Ramos (cell line): ENCODE measurements at regions not wholly inside any gene's neighbourhood (a gene's known extent, or its start where the extent isn't known, plus 50 kb on each side); places are given as distances from the start of the nearest gene placed in this dataset.

ENCODE experiments used
- in situ Hi-C: fragments of 300-500 bp; cut with MboI; formaldehyde crosslinking; loops from one replicate; pipeline ENCODE4 v1.14.3; 2022; ENCODE audit warnings: low sequenced_read_pairs; ENCODE audit not compliant: unreplicated experiment

DNA sequence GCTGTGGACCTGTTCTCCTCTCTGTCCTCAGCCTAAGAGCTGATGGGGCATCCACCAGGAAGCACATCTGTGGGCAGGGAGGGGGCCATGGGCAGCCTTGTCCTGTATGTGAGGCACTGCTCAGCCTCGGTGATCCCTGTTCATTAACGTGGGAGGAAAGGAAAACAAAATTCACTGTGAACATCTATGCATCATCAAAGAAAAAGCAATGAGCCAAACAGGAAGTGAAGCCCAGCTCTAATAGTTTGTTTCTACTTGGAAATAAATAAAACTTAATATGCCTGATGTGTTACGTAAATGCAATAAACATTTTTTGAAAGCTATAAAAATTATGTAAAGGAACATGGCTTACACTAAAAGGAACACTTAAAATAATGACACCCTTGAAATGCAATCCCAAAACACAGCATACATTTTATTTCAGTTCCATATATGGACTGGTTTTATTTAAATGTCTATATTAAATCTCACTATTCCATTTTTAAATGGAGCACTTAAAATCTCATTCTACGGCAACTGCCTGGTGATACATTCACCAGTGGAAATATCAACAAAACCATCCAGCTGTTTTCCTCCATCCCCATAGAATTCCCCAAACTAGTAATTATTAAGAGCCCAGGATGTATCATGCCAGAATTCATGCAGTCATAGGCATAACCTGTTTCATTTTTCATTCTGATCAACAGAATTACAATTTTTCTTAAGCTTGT is 78.3 kb downstream of the ZNF280B start:
- in situ Hi-C loops, result no loop called here

DNA sequence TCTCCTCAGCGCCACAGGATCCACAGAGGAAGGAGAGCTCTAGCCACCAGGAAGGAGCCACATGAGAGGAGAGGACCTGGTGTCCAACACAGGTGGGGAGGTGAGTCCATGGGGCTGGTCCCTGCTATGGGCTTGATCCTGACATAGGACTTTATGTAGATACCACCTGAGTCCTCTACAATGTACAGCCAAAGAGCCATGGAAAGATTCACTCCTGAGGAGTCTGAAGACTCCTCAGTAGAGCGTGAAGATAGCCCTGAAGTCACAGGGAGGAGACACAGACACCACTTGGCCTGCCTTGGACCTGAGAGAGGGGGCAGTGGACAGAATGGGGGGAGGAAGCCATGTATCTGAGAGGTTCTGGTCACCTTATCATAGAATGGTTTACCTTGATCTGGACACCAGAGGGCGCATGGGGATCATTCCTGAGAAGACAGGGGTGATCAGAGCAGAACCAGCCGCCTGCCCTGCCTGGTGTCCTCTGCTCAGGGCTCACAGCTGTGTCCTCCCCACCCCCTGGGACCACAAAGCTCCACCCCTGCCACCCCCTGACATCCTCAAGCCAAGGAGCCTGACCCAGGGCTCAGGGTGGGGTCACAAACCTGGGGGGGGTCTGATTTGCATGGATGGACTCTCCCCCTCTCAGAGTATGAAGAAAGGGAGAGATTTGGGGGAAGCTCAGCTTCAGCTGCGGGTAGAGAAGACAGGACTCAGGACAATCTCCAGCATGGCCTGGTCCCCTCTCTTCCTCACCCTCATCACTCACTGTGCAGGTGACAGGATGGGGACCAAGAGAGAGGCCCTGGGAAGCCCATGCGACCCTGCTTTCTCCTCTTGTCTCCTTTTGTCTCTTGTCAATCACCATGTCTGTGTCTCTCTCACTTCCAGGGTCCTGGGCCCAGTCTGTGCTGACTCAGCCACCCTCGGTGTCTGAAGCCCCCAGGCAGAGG is 77.0 kb downstream of the ZNF280B start:
- in situ Hi-C loops, result no loop called here

DNA sequence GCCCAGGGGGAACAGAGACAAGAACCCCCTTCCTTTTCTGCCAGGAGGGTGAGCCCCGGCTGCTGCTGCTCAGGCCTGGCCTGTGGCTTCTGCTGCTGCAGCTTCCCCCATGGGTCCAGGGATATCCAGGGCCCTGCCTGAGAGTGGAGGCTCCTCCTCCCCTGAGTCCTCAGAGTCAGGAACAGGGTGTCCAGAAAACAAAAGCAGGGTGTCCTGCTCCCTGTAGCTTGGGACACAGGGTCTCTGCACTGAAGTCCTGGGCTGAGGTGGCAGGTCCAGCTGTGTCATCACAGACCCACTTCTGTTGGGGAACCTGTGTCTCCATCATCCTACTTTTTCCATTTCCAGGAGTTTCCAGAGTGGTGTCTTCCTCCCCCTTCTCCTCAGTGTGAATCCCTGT is 76.1 kb downstream of the ZNF280B start:
- in situ Hi-C loops, result no loop called here

GRCh38 chr22:22432937-22433336 is 75.6 kb downstream of the ZNF280B start:
- in situ Hi-C loops, result no loop called here

GRCh38 chr22:22433770-22434169 is 74.8 kb downstream of the ZNF280B start:
- in situ Hi-C loops, result no loop called here
